ENCODE measurements at regions not wholly inside any gene's neighbourhood (a gene's known extent, or its start where the extent isn't known, plus 50 kb on each side); places are given as distances from the start of the nearest gene placed in this dataset.

DNA sequence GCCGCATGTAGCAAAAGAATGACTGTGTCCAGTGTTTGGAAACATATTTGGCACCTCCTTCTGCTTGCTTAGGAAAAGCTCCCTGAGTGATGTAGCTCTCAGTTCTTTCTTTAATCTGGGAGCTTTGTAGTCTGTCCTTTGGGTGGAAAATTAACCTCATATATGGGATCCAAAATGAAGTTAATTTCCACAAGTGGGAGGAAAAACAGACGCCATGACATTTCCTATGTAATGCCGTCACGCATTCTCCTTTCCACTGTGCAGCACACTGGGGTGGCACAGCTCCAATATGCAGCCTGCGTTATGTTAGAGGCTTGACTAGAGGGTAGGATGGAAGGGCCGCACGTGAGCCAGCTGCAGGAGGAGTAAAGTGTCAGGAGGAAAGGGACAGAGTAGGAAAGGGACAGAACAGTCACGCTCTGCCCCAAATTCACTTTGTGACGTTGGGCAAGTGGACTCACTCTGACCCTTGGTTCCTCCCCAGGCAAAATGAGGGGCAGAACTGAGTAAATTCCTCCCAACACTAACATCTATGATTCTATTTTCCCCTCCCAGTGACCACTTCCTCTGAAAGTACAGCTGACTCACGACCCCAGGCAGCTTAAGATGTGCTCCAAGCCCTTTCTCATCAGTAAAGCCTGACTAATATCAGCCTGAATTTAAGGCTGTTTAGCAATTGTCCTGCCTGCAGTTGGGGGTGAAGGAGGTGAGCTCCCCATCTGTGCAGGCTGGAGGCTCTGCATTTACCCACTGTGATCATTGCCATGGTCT lies 176.5 kb upstream of the PFN2 start:
- H3K9ac ChIP-seq: no peak overlapping the region
- H3K4me2 ChIP-seq: no peak overlapping the region

DNA sequence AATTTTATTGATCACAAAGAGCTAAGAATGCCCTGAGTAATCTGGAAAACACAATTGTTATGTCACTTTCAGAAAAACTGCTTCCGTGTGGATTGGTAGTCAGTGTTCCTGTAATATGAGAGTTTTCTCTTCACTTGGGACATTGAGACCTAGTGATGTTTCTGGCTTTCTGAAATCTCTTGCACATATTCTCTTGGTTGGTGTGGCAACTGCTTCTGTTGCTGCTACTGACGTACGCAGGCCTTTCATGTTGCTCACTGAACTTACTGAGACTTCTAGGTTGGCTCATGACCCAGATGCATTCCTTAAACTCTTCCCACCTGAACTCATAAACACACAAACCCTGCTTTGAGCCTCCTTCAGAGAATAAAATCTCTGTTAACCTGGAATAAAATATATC lies 175.0 kb upstream of the PFN2 start:
- H3K27ac ChIP-seq: no peak overlapping the region
- H4K20me1 ChIP-seq (ENCODE audit: insufficient read depth): no peaks in the 10 kb centered on the region
- TF ChIP-seq, protein P1, sequence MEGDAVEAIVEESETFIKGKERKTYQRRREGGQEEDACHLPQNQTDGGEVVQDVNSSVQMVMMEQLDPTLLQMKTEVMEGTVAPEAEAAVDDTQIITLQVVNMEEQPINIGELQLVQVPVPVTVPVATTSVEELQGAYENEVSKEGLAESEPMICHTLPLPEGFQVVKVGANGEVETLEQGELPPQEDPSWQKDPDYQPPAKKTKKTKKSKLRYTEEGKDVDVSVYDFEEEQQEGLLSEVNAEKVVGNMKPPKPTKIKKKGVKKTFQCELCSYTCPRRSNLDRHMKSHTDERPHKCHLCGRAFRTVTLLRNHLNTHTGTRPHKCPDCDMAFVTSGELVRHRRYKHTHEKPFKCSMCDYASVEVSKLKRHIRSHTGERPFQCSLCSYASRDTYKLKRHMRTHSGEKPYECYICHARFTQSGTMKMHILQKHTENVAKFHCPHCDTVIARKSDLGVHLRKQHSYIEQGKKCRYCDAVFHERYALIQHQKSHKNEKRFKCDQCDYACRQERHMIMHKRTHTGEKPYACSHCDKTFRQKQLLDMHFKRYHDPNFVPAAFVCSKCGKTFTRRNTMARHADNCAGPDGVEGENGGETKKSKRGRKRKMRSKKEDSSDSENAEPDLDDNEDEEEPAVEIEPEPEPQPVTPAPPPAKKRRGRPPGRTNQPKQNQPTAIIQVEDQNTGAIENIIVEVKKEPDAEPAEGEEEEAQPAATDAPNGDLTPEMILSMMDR (conservative IDR thresholded peaks at IDR 0.05; ENCODE audit: low read depth, low read length): no peak
- no peaks in the 10 kb centered on the region for H3K27me3 ChIP-seq (ENCODE audit: insufficient read depth, low read depth)
- no peaks in the 10 kb centered on the region for H3K36me3 ChIP-seq (ENCODE audit: insufficient read depth)
- H3K4me1 ChIP-seq (ENCODE audit: low read depth, poor library complexity, severe bottlenecking): no peaks in the 10 kb centered on the region
- H2AFZ ChIP-seq (ENCODE audit: low read depth): no peak overlapping the region
- no peak overlapping the region for H3K4me3 ChIP-seq (IDR thresholded peaks at IDR 0.05; ENCODE audit: insufficient read depth, low read depth, low read length)
- no peaks in the 10 kb centered on the region for H3K79me2 ChIP-seq (ENCODE audit: insufficient read depth, low read depth)
- no peak overlapping the region for H3K4me2 ChIP-seq
- no peak overlapping the region for H3K9ac ChIP-seq

More for the DNA sequence above, 176.5 kb upstream of the PFN2 start:
- no peak overlapping the region for H3K4me3 ChIP-seq (IDR thresholded peaks at IDR 0.05; ENCODE audit: insufficient read depth, low read depth, low read length)
- H2AFZ ChIP-seq (ENCODE audit: low read depth): no peak overlapping the region
- H3K36me3 ChIP-seq (ENCODE audit: insufficient read depth): no peaks in the 10 kb centered on the region
- H4K20me1 ChIP-seq (ENCODE audit: insufficient read depth): no peaks in the 10 kb centered on the region
- H3K27me3 ChIP-seq (ENCODE audit: insufficient read depth, low read depth): no peaks in the 10 kb centered on the region
- no peak overlapping the region for H3K27ac ChIP-seq
- no peaks in the 10 kb centered on the region for H3K4me1 ChIP-seq (ENCODE audit: low read depth, poor library complexity, severe bottlenecking)
- TF ChIP-seq, protein P1 (conservative IDR thresholded peaks at IDR 0.05; ENCODE audit: low read depth, low read length): no peak
- H3K79me2 ChIP-seq (ENCODE audit: insufficient read depth, low read depth): no peaks in the 10 kb centered on the region

DNA sequence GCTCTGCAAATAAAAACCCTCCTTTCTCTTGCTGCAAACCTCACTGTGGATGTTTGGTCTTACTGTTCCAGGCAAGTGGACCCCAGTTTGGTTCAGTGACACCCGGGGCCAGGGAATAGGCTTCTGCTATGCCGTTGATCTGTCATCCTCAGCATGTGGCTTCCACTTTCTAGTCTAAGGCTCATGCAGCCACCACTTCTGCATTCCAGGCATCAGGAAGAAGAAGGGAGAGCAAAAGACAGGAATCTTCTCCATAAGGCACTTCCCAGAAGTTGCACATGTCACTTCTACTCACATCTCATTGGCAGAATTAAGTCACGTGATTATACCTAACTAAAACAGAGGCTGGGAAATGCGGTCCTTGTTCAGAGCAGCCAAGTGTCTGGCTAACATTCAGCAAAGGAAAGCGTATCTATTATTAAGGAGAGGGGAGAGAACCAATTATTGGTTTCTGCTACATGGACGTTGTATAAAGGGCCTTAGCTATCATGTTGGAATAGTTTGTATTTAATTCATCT lies 173.6 kb upstream of the PFN2 start:
- Histone ChIP-seq H3K9ac (no peak overlapping the region), H4K20me1 (ENCODE audit: insufficient read depth) (no peaks in the 10 kb centered on the region), H3K4me2 (no peak overlapping the region), H2AFZ (ENCODE audit: low read depth) (no peak overlapping the region), H3K36me3 (ENCODE audit: insufficient read depth) (no peaks in the 10 kb centered on the region), H3K79me2 (ENCODE audit: insufficient read depth, low read depth) (no peaks in the 10 kb centered on the region), H3K4me3 (IDR thresholded peaks at IDR 0.05; ENCODE audit: insufficient read depth, low read depth, low read length) (no peak overlapping the region), H3K4me1 (ENCODE audit: low read depth, poor library complexity, severe bottlenecking) (no peaks in the 10 kb centered on the region), H3K27ac (no peak overlapping the region), H3K27me3 (ENCODE audit: insufficient read depth, low read depth) (no peaks in the 10 kb centered on the region)
- TF ChIP-seq, protein P1 (conservative IDR thresholded peaks at IDR 0.05; ENCODE audit: low read depth, low read length): no peak

DNA sequence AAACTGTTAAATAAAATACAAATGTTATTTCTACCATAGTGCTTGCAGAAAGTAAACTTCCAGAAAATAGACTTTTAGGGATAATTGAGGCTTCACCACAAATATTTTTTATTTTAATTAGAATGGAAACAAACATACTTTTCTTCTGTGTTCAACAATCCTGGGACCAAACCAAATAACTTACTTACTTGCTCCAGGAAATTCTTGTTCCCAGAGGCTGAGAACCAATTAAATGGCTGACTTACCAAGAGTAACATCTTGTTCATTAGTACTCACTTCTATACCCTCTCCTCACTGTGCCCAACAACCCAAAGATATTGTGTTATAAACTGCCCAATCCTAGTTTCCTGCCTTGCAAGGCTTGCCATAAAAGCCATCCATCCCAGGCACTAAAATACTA lies 172.2 kb upstream of the PFN2 start:
- TF ChIP-seq, protein P1 (conservative IDR thresholded peaks at IDR 0.05; ENCODE audit: low read depth, low read length): no peak
- Histone ChIP-seq H3K27me3 (ENCODE audit: insufficient read depth, low read depth) (no peaks in the 10 kb centered on the region), H3K9ac (no peak overlapping the region), H3K79me2 (ENCODE audit: insufficient read depth, low read depth) (no peaks in the 10 kb centered on the region), H3K27ac (no peak overlapping the region), H3K4me2 (no peak overlapping the region), H2AFZ (ENCODE audit: low read depth) (no peak overlapping the region), H3K36me3 (ENCODE audit: insufficient read depth) (no peaks in the 10 kb centered on the region), H4K20me1 (ENCODE audit: insufficient read depth) (no peaks in the 10 kb centered on the region), H3K4me1 (ENCODE audit: low read depth, poor library complexity, severe bottlenecking) (no peaks in the 10 kb centered on the region), H3K4me3 (IDR thresholded peaks at IDR 0.05; ENCODE audit: insufficient read depth, low read depth, low read length) (no peak overlapping the region)

All from KMS-11 (cell line).